Left ventricle myocardium inferior (tissue), 1 donor: ENCODE measurements at regions not wholly inside any gene's neighbourhood (a gene's known extent, or its start where the extent isn't known, plus 50 kb on each side); places are given as distances from the start of the nearest gene placed in this dataset.
A peak's percentile ranks its signal among the peaks of the same experiment; 100 is the strongest.

Experiments
- DNase-seq: peaks from one replicate; pipeline ENCODE4 v3.0.0-alpha.2; 2020
- H3K27ac ChIP-seq: fragments of 200-600 bp; replicated peaks from 2 replicates; pipeline ENCODE4 v1.8.0; 2021
- H3K27me3 ChIP-seq: fragments of 200-600 bp; 2 replicates; pipeline ENCODE4 v1.8.0; 2021; ENCODE audit warnings: low read depth
- H3K36me3 ChIP-seq: fragments of 200-600 bp; 2 replicates; pipeline ENCODE4 v1.8.0; 2021
- H3K4me1 ChIP-seq: fragments of 200-600 bp; 2 replicates; pipeline ENCODE4 v1.8.0; 2021
- H3K4me3 ChIP-seq: fragments of 200-600 bp; 2 replicates; pipeline ENCODE4 v1.8.0; 2021; ENCODE audit warnings: mild to moderate bottlenecking, moderate library complexity
- H3K9me3 ChIP-seq: fragments of 200-600 bp; replicated peaks from 2 replicates; pipeline ENCODE4 v1.8.0; 2021
- CTCF ChIP-seq: fragments of 200-600 bp; IDR thresholded peaks from 2 replicates; pipeline ENCODE4 v1.8.0; 2021; ENCODE audit warnings: antibody characterized with exemption, mild to moderate bottlenecking, borderline replicate concordance
- intact Hi-C: fragments of 100-400 bp; cut with micrococcal nuclease; formaldehyde crosslinking; loops from one replicate; pipeline ENCODE4 v1.11.0; 2022
- donor health status: DM: no; HTN: yes; CAD: no; lungs with severe emphysema.

- no peak for TF ChIP-seq CTCF
- intact Hi-C loops: no loop called here
- Histone ChIP-seq H3K4me1 (peaks cover 16% of the 10 kb centered on the region), H3K9me3 (no peaks in the 10 kb centered on the region), H3K27me3 (no peaks in the 10 kb centered on the region), H3K4me3 (no peak overlapping the region), H3K36me3 (no peaks in the 10 kb centered on the region), H3K27ac (no peak overlapping the region)
- DNase-seq: no peak
Measured at GRCh38 chr21:14869984-14870852, 194.6 kb downstream of the NRIP1 start.

GRCh38 chr21:14866859-14867765, 197.7 kb downstream of the NRIP1 start:
- no peak for TF ChIP-seq CTCF
- intact Hi-C loops: no loop called here
- no peak for DNase-seq
- no peak overlapping the region for H3K4me3 ChIP-seq
- H3K27ac ChIP-seq: no peak overlapping the region
- no peaks in the 10 kb centered on the region for H3K27me3 ChIP-seq
- no peaks in the 10 kb centered on the region for H3K36me3 ChIP-seq
- peaks cover 17% of the 10 kb centered on the region for H3K4me1 ChIP-seq
- no peaks in the 10 kb centered on the region for H3K9me3 ChIP-seq

- peak; percentile 75 for TF ChIP-seq CTCF
- Histone ChIP-seq H3K4me3 (no peak overlapping the region), H3K27me3 (no peaks in the 10 kb centered on the region), H3K4me1 (peaks cover 12% of the 10 kb centered on the region), H3K27ac (no peak overlapping the region), H3K9me3 (no peaks in the 10 kb centered on the region), H3K36me3 (no peaks in the 10 kb centered on the region)
- intact Hi-C loops: loop anchor here (2.0 kb wide), 1 partner anchor 620 kb away; no protein-coding TSS in a partner anchor
- peak; percentile 64 for DNase-seq
Measured at GRCh38 chr21:14864211-14865021, 200.4 kb downstream of the NRIP1 start.

GRCh38 chr21:14863745-14864210, 201.0 kb downstream of the NRIP1 start:
- no peak for DNase-seq
- Histone ChIP-seq H3K4me3 (no peak overlapping the region), H3K27ac (no peak overlapping the region), H3K27me3 (no peaks in the 10 kb centered on the region), H3K36me3 (no peaks in the 10 kb centered on the region), H3K9me3 (no peaks in the 10 kb centered on the region), H3K4me1 (peaks cover 11% of the 10 kb centered on the region)
- no peak for TF ChIP-seq CTCF
- intact Hi-C loops: loop anchor here (2.0 kb wide), 1 partner anchor 621 kb away; no protein-coding TSS in a partner anchor
